SK-N-MC (cell line): ENCODE measurements at regions not wholly inside any gene's neighbourhood (a gene's known extent, or its start where the extent isn't known, plus 50 kb on each side); places are given as distances from the start of the nearest gene placed in this dataset.

ENCODE experiments used
- EZH2 ChIP-seq: fragments of 200-600 bp; sonication (generic); IDR thresholded peaks from one replicate; pipeline ENCODE4 v1.6.1; 2017; ENCODE audit warnings: antibody characterized with exemption
- FOXP2 ChIP-seq: optimal IDR thresholded peaks from 2 replicates; pipeline ENCODE3; 2011; ENCODE audit warnings: mild to moderate bottlenecking, moderate library complexity; ENCODE audit not compliant: insufficient read depth; ENCODE audit errors: extremely low read length, control extremely low read depth
- POLR2AphosphoS5 ChIP-seq: IDR thresholded peaks from 2 replicates; pipeline ENCODE4 v1.6.1; 2012; ENCODE audit warnings: mild to moderate bottlenecking, low read depth, low read length, borderline replicate concordance

GRCh38 chr9:79287708-79288290, 284.0 kb upstream of the TLE4 start:
- TF ChIP-seq POLR2AphosphoS5 = no peak
- no peak for TF ChIP-seq EZH2
- no peak for TF ChIP-seq FOXP2
